H1 (cell line): ENCODE measurements at regions not wholly inside any gene's neighbourhood (a gene's known extent, or its start where the extent isn't known, plus 50 kb on each side); places are given as distances from the start of the nearest gene placed in this dataset.

Experiments used
- CTCF ChIA-PET: fragments of 300-600 bp; sonication (Branson Sonifier 250); formaldehyde crosslinking; loops from one replicate; lab custom pipeline; 2021; ENCODE audit not compliant: partially characterized antibody; lab: Charles Lee
- POLR2A ChIA-PET: fragments of 300-600 bp; sonication (Branson Sonifier 250); formaldehyde crosslinking; loops from one replicate; lab custom pipeline; 2021; ENCODE audit warnings: inconsistent platforms; ENCODE audit not compliant: partially characterized antibody; lab: Charles Lee
- DNase-seq, 2 experiments: peaks; one replicate each; pipeline versions ENCODE4 v3.0.0 to v3.0.0-alpha.2; 2010 to 2022; ENCODE audit warnings: low spot score in 2 of 2, low read depth in 1 of 2, mixed read lengths in 1 of 2
- FAIRE-seq: peaks from 2 replicates; lab custom pipeline; 2011; peaks lifted over from hg19 to GRCh38; lab: Jason Lieb, UNC
- H2AFZ ChIP-seq: 2 replicates; pipeline ENCODE4 v1.8.1; 2012; ENCODE audit warnings: low read length, inconsistent platforms
- H2AK5ac ChIP-seq: 2 replicates; pipeline ENCODE4 v1.6.1; 2013; ENCODE audit warnings: low read depth, low read length
- H2BK120ac ChIP-seq: replicated peaks from 2 replicates; pipeline ENCODE3; 2013; ENCODE audit warnings: low read depth, low read length, inconsistent platforms
- H2BK12ac ChIP-seq: 2 replicates; pipeline ENCODE4 v1.6.1; 2013; ENCODE audit warnings: low read depth, low read length
- H2BK15ac ChIP-seq: 2 replicates; pipeline ENCODE4 v1.6.1; 2013; ENCODE audit warnings: low read length
- H2BK20ac ChIP-seq: 2 replicates; pipeline ENCODE4 v1.6.1; 2013; ENCODE audit warnings: low read length
- H2BK5ac ChIP-seq: 2 replicates; pipeline ENCODE4 v1.6.1; 2013; ENCODE audit warnings: low read depth, low read length
- H3K14ac ChIP-seq: 2 replicates; pipeline ENCODE4 v1.6.1; 2013; ENCODE audit warnings: inconsistent platforms; ENCODE audit not compliant: insufficient read length
- H3K18ac ChIP-seq: 2 replicates; pipeline ENCODE4 v1.6.1; 2013; ENCODE audit warnings: low read length; ENCODE audit errors: extremely low read depth
- H3K23ac ChIP-seq: 2 replicates; pipeline ENCODE4 v1.6.1; 2013; ENCODE audit warnings: inconsistent platforms; ENCODE audit not compliant: insufficient read length
- H3K23me2 ChIP-seq: 2 replicates; pipeline ENCODE4 v1.6.1; 2013; ENCODE audit warnings: low read depth, low read length
- H3K27ac ChIP-seq: 2 replicates; pipeline ENCODE4 v1.6.1; 2011; ENCODE audit warnings: low read depth, low read length, inconsistent platforms
- H3K27me3 ChIP-seq, 4 experiments: replicated peaks in 1 of 4; 1 replicate in 1 of 4; 2 replicates in 3 of 4; pipeline versions ENCODE4 v1.6.1 to v1.8.1; 2011 to 2013; ENCODE audit warnings: low read length in 3 of 4, mild to moderate bottlenecking in 3 of 4, inconsistent platforms in 2 of 4, mixed read lengths in 2 of 4, moderate library complexity in 1 of 4; ENCODE audit not compliant: control insufficient read depth in 3 of 4, insufficient read depth in 3 of 4; ENCODE audit errors: extremely low read depth in 1 of 4
- H3K36me3 ChIP-seq, 4 experiments: 2 replicates each; pipeline versions ENCODE4 v1.6.1 to v1.8.1; 2011 to 2013; ENCODE audit warnings: mild to moderate bottlenecking in 4 of 4, low read length in 3 of 4, moderate library complexity in 2 of 4, control low read depth in 1 of 4, inconsistent platforms in 1 of 4; ENCODE audit not compliant: insufficient read depth in 4 of 4, control insufficient read depth in 2 of 4
- H3K4ac ChIP-seq: replicated peaks from 2 replicates; pipeline ENCODE3; 2013; ENCODE audit warnings: low read length, low read depth, mixed read lengths, inconsistent platforms; ENCODE audit not compliant: insufficient read length
- H3K4me1 ChIP-seq, 4 experiments: replicated peaks in 1 of 4; 1 replicate in 1 of 4; 2 replicates in 3 of 4; pipeline versions ENCODE4 v1.6.1 to v1.8.1; 2011 to 2013; ENCODE audit warnings: low read length in 3 of 4, inconsistent platforms in 2 of 4, mixed read lengths in 1 of 4; ENCODE audit not compliant: insufficient read depth in 4 of 4, control insufficient read depth in 3 of 4
- H3K4me2 ChIP-seq, 2 experiments: 2 replicates each; pipeline versions ENCODE4 v1.6.1 to v1.8.1; 2011 to 2013; ENCODE audit warnings: low read depth in 2 of 2, low read length in 2 of 2, control low read depth in 1 of 2, inconsistent platforms in 1 of 2, mild to moderate bottlenecking in 1 of 2; ENCODE audit not compliant: insufficient read depth in 1 of 2
- H3K4me3 ChIP-seq, 4 experiments: fragments of 200-600, 300-600 bp in 1 of 4; sonication (generic), shearing (Covaris generic), sonication (Bioruptor Twin) in 1 of 4; 2 replicates each; pipeline versions ENCODE4 v1.5.1 to v1.8.1; 2011 to 2016; ENCODE audit warnings: low read length in 4 of 4, low read depth in 3 of 4, control low read depth in 2 of 4, inconsistent platforms in 2 of 4, mild to moderate bottlenecking in 2 of 4, mixed read lengths in 1 of 4, moderate library complexity in 1 of 4; ENCODE audit not compliant: insufficient read depth in 2 of 4; ENCODE audit errors: extremely low read depth in 1 of 4
- H3K56ac ChIP-seq: replicated peaks from 2 replicates; pipeline ENCODE3; 2013; ENCODE audit warnings: low read depth, mild to moderate bottlenecking, mixed read lengths, low read length, inconsistent platforms; ENCODE audit not compliant: insufficient read length
- H3K79me1 ChIP-seq: 2 replicates; pipeline ENCODE4 v1.6.1; 2013; ENCODE audit warnings: low read depth, low read length, control low read depth
- H3K79me2 ChIP-seq, 2 experiments: 2 replicates each; pipeline versions ENCODE4 v1.6.1 to v1.8.1; 2012 to 2013; ENCODE audit warnings: low read length in 2 of 2, mild to moderate bottlenecking in 2 of 2, inconsistent platforms in 1 of 2; ENCODE audit not compliant: insufficient read depth in 2 of 2, control insufficient read depth in 1 of 2
- H3K9ac ChIP-seq, 4 experiments: replicated peaks in 1 of 4; 1 replicate in 1 of 4; 2 replicates in 3 of 4; pipeline versions ENCODE4 v1.6.1 to v1.8.1; 2011 to 2013; ENCODE audit warnings: low read depth in 3 of 4, low read length in 3 of 4, control low read depth in 2 of 4, mild to moderate bottlenecking in 2 of 4, moderate library complexity in 2 of 4, inconsistent platforms in 1 of 4; ENCODE audit errors: extremely low read depth in 1 of 4
- H3K9me3 ChIP-seq, 2 experiments: 2 replicates each; pipeline versions ENCODE4 v1.6.1 to v1.8.1; 2012 to 2013; ENCODE audit warnings: mild to moderate bottlenecking in 2 of 2, moderate library complexity in 2 of 2, control low read depth in 1 of 2, inconsistent platforms in 1 of 2, low read depth in 1 of 2, low read length in 1 of 2, mixed read lengths in 1 of 2; ENCODE audit not compliant: insufficient read depth in 2 of 2
- H4K20me1 ChIP-seq, 2 experiments: replicated peaks in 1 of 2; 2 replicates each; pipeline versions ENCODE3 to v1.8.1; 2011 to 2013; ENCODE audit warnings: inconsistent platforms in 2 of 2, low read length in 2 of 2, mild to moderate bottlenecking in 1 of 2; ENCODE audit not compliant: insufficient read depth in 2 of 2, control insufficient read depth in 1 of 2
- H4K5ac ChIP-seq: 2 replicates; pipeline ENCODE4 v1.6.1; 2013; ENCODE audit warnings: low read length, low read depth, mixed read lengths, inconsistent platforms; ENCODE audit not compliant: insufficient read length
- H4K8ac ChIP-seq: 2 replicates; pipeline ENCODE4 v1.8.0; 2013; ENCODE audit warnings: mild to moderate bottlenecking, moderate library complexity, low read length, inconsistent platforms; ENCODE audit not compliant: insufficient read depth; ENCODE audit errors: extremely low read depth
- H4K91ac ChIP-seq: replicated peaks from 2 replicates; pipeline ENCODE3; 2013; ENCODE audit warnings: low read length, mixed read lengths, inconsistent platforms; ENCODE audit not compliant: insufficient read length
- ASH2L ChIP-seq: fragments of 200-600, 300-600 bp; sonication (generic); IDR thresholded peaks from one replicate; pipeline ENCODE4 v1.7.1; 2017; ENCODE audit warnings: low read length
- ATF3 ChIP-seq: IDR thresholded peaks from 2 replicates; pipeline ENCODE4 v1.6.1; 2011; ENCODE audit warnings: low read depth, mild to moderate bottlenecking, low read length; ENCODE audit not compliant: insufficient read depth
- BCL11A ChIP-seq, 2 experiments: IDR thresholded peaks; one replicate each; pipeline ENCODE4 v1.6.1; 2011; ENCODE audit warnings: low read depth in 2 of 2, low read length in 2 of 2, mild to moderate bottlenecking in 2 of 2
- CBX8 ChIP-seq: fragments of 300-800, 300-1000 bp; sonication (generic); IDR thresholded peaks from 2 replicates; pipeline ENCODE4 v1.7.1; 2016; ENCODE audit warnings: low read depth, low read length, borderline replicate concordance
- CREB1 ChIP-seq: IDR thresholded peaks from 2 replicates; pipeline ENCODE4 v1.6.1; 2012; ENCODE audit warnings: inconsistent platforms
- CTBP2 ChIP-seq: IDR thresholded peaks from 2 replicates; pipeline ENCODE4 v1.7.0; 2011; ENCODE audit warnings: borderline replicate concordance, mild to moderate bottlenecking, moderate library complexity, mixed read lengths, low read length; ENCODE audit not compliant: insufficient read depth, insufficient read length
- FOSL1 ChIP-seq: IDR thresholded peaks from 2 replicates; pipeline ENCODE4 v1.6.1; 2011; ENCODE audit warnings: mild to moderate bottlenecking, low read depth, low read length, moderate library complexity; ENCODE audit not compliant: insufficient read depth
- KDM5A ChIP-seq: fragments of 200-600 bp; IDR thresholded peaks from 2 replicates; pipeline ENCODE4 v1.7.1; 2012; ENCODE audit warnings: mild to moderate bottlenecking, low read length, inconsistent platforms, mixed read lengths
- NRF1 ChIP-seq: IDR thresholded peaks from 2 replicates; pipeline ENCODE4 v1.6.1; 2011; ENCODE audit warnings: mild to moderate bottlenecking, low read depth, low read length, improper control_type of control experiment
- RXRA ChIP-seq: IDR thresholded peaks from 2 replicates; pipeline ENCODE4 v1.6.1; 2011; ENCODE audit warnings: low read depth, mild to moderate bottlenecking, low read length, moderate library complexity; ENCODE audit not compliant: insufficient read depth
- SP2 ChIP-seq: IDR thresholded peaks from 2 replicates; pipeline ENCODE4 v1.6.1; 2012; ENCODE audit warnings: mild to moderate bottlenecking, low read length, inconsistent platforms
- SUZ12 ChIP-seq: fragments of 200-600 bp; sonication (generic); IDR thresholded peaks from 2 replicates; pipeline ENCODE4 v1.6.1; 2012; ENCODE audit warnings: mild to moderate bottlenecking, inconsistent platforms, low read length, moderate library complexity, mixed read lengths
- TAF7 ChIP-seq: optimal IDR thresholded peaks from 2 replicates; pipeline ENCODE3; 2011; ENCODE audit warnings: low read depth, mild to moderate bottlenecking, inconsistent platforms, low read length, moderate library complexity, borderline replicate concordance
- TBP ChIP-seq: IDR thresholded peaks from 2 replicates; pipeline ENCODE4 v1.6.1; 2011; ENCODE audit warnings: low read depth, low read length, improper control_type of control experiment
- ZNF274 ChIP-seq: IDR thresholded peaks from 2 replicates; pipeline ENCODE4 v1.7.0; 2012; ENCODE audit warnings: low read length, borderline replicate concordance; ENCODE audit errors: extremely low read depth
- WGBS, 2 experiments: shearing (Covaris generic) in 1 of 2; methylation state at CpG; one replicate each; pipeline versions ENCODE4 v1.1.6 to v1.1.7; 2013 to 2015; ENCODE audit warnings: low lambda C conversion rate in 2 of 2, mixed read lengths in 2 of 2, inconsistent platforms in 1 of 2, low coverage in 1 of 2, missing lambda C conversion rate in 1 of 2; ENCODE audit not compliant: insufficient replicate concordance in 2 of 2, insufficient coverage in 1 of 2, insufficient read length in 1 of 2; ENCODE audit errors: extremely low coverage in 1 of 2, missing lambda C conversion rate in 1 of 2; 5-methylcytosine and 5-hydroxymethylcytosine counted together

GRCh38 chr18:53935399-53935798 lies 289.1 kb downstream of the MBD2 start:
- Histone ChIP-seq H2BK5ac (no peak overlapping the region), H4K8ac (no peak overlapping the region), H3K56ac (no peak overlapping the region), H3K79me2 (no peaks in the 10 kb centered on the region), H3K18ac (no peak overlapping the region), H2BK120ac (no peak overlapping the region), H4K20me1 (no peaks in the 10 kb centered on the region), H2BK12ac (no peak overlapping the region), H3K36me3 (no peaks in the 10 kb centered on the region), H3K79me1 (no peaks in the 10 kb centered on the region), H3K4me2 (no peak overlapping the region), H4K91ac (no peak overlapping the region), H3K14ac (no peak overlapping the region), H3K9ac (no peak overlapping the region), H3K23me2 (no peaks in the 10 kb centered on the region), H3K4me3 (no peak overlapping the region), H2BK20ac (no peak overlapping the region), H2AFZ (no peak overlapping the region), H4K5ac (no peak overlapping the region), H2BK15ac (no peak overlapping the region), H3K4ac (peak overlapping the region; percentile 38), H2AK5ac (no peak overlapping the region), H3K27me3 (no peaks in the 10 kb centered on the region), H3K23ac (no peak overlapping the region), H3K27ac (no peak overlapping the region), H3K9me3 (no peaks in the 10 kb centered on the region; a peak in 1 of 4 replicates), H3K4me1 (peaks cover 0 to 2% (median 0%) of the 10 kb centered on the region in 4 experiments; a peak in 1 of 7 replicates)
- POLR2A ChIA-PET: no interaction called here
- no peak for DNase-seq
- CTCF ChIA-PET: interaction anchor here (0.9 kb wide), 1 partner anchor 160 kb away, joined by 3 read pairs; no protein-coding TSS in a partner anchor
- 86% methylated on average over 2 of the region's 2 CpGs; no CpG with 5 or more reads in 1 of the 2 experiments for WGBS, 2 experiments
- FAIRE-seq: no peak
- no peak for TF ChIP-seq ATF3
- TF ChIP-seq NRF1: no peak
- no peak for TF ChIP-seq SUZ12
- TF ChIP-seq ZNF274: no peak
- no peak for TF ChIP-seq CBX8
- TF ChIP-seq CREB1: no peak
- TF ChIP-seq TBP: no peak
- TF ChIP-seq CTBP2: no peak
- TF ChIP-seq RXRA: no peak
- TF ChIP-seq BCL11A (IDR thresholded peaks at IDR 0.05; ENCODE audit: low read depth in 2 of 2, low read length in 2 of 2): no peak
- no peak for TF ChIP-seq ASH2L
- no peak for TF ChIP-seq SP2
- no peak for TF ChIP-seq KDM5A
- TF ChIP-seq TAF7: no peak
- TF ChIP-seq FOSL1: no peak
